ENCODE measurements at regions not wholly inside any gene's neighbourhood (a gene's known extent, or its start where the extent isn't known, plus 50 kb on each side); places are given as distances from the start of the nearest gene placed in this dataset.

DNA sequence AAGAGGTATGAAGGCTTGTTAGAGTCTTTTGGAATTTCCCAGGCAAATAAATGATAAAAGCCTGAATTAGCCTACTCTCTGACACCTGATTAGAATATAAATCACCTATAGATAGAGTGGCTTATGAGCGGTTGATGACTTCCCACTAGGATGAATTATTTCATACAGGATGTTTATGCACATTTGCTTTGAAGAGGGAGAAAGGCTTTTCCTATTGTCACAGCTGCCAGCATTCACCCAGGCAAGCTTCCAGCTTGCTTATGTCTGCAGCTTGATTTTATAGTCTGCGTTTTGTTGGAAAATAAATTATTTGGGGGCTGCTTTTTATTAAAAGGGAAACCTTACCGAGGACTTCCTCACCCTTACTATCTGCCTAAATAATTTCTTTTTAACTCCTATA is 51.3 kb upstream of the EIF2S2 start:
- ChIA-PET CTCF (no interaction called here), POLR2A (no interaction called here)
- no peak overlapping the region for H3K27ac Mint-ChIP-seq

DNA sequence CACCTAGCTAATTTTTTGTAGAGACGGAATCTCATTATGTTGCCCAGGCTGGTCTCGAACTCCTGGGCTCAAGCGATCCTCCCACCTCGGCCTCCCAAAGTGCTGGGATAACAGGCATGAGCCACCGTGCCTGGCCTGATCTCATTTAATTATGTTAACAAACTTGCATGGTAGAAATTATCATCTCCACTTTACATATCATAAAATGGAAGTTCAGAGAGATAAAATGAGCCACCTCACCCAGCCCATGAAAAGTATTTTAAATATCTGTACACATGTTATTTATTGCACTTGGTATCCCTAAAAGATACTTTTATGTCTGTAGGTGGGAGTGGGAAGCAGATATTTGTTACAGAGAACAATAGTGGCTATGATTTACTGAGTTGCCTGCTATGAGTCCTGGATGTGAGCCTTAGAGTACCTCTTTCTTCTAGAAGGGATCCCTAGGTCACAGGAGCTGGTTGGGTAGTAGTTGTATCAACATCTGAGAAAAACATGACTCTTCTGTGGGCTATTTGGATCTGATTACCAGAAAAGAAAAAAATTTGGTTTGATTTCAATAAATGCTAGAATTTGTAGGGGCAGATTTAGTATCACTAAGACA is 52.4 kb upstream of the EIF2S2 start:
- Histone ChIP-seq H3K4me3 (ENCODE audit: control insufficient read depth in 1 of 2, extremely low read depth in 1 of 2, low read length in 1 of 2) (no peak overlapping the region), H3K27ac (ENCODE audit: low read length) (no peak overlapping the region), H3K36me3 (ENCODE audit: control insufficient read depth in 2 of 2, extremely low read depth in 1 of 2, insufficient read depth in 1 of 2, low read length in 1 of 2) (no peaks in the 10 kb centered on the region), H3K27me3 (replicated peaks in 1 of 2; ENCODE audit: control insufficient read depth in 2 of 2, extremely low read depth in 1 of 2, insufficient read depth in 2 of 2, low read length in 1 of 2) (peaks cover 0 to 8% of the 10 kb centered on the region in 2 experiments), H3K9me3 (no peaks in the 10 kb centered on the region), H3K4me1 (ENCODE audit: control insufficient read depth in 1 of 2, extremely low read depth in 1 of 2, insufficient read depth in 2 of 2, low read length in 2 of 2) (no peaks in the 10 kb centered on the region)
- H3K27me3 Mint-ChIP-seq = no peaks in the 10 kb centered on the region
- H3K27ac Mint-ChIP-seq = no peak overlapping the region
- ATAC-seq (replicated peaks in 1 of 4) (no peak), DNase-seq (no peak)
- no peaks in the 10 kb centered on the region for H3K36me3 Mint-ChIP-seq
- ChIA-PET POLR2A (no interaction called here), CTCF (interaction anchor here in 1 of 2 donors (0.6 kb wide), 1 partner anchor 486 kb away, joined by 5 read pairs; no protein-coding TSS in a partner anchor)
- peaks cover 0 to 2% (median 2%) of the 10 kb centered on the region in 3 donors for H3K4me1 Mint-ChIP-seq
- no peak overlapping the region for H3K4me3 Mint-ChIP-seq
- WGBS (ENCODE audit: insufficient coverage) = 88% methylated on average over 4 of the region's 5 CpGs
- H3K9me3 Mint-ChIP-seq = no peaks in the 10 kb centered on the region

More for the DNA sequence above, 51.3 kb upstream of the EIF2S2 start:
- H3K27ac ChIP-seq (ENCODE audit: low read length) = no peak overlapping the region
- Mint-ChIP-seq H3K36me3 (no peaks in the 10 kb centered on the region), H3K4me1 (peaks cover 0 to 2% (median 2%) of the 10 kb centered on the region in 3 donors), H3K27me3 (no peaks in the 10 kb centered on the region), H3K4me3 (no peak overlapping the region), H3K9me3 (no peaks in the 10 kb centered on the region)
- no peaks in the 10 kb centered on the region for H3K4me1 ChIP-seq (ENCODE audit: control insufficient read depth in 1 of 2, extremely low read depth in 1 of 2, insufficient read depth in 2 of 2, low read length in 2 of 2)
- ATAC-seq (replicated peaks in 1 of 4) = no peak
- no CpG with 5 or more reads among the region's 3 CpGs for WGBS (ENCODE audit: insufficient coverage)
- H3K9me3 ChIP-seq = no peaks in the 10 kb centered on the region
- DNase-seq = no peak
- H3K27me3 ChIP-seq (replicated peaks in 1 of 2; ENCODE audit: control insufficient read depth in 2 of 2, extremely low read depth in 1 of 2, insufficient read depth in 2 of 2, low read length in 1 of 2) = peaks cover 0 to 5% of the 10 kb centered on the region in 2 experiments
- H3K4me3 ChIP-seq (ENCODE audit: control insufficient read depth in 1 of 2, extremely low read depth in 1 of 2, low read length in 1 of 2) = no peak overlapping the region
- no peaks in the 10 kb centered on the region for H3K36me3 ChIP-seq (ENCODE audit: control insufficient read depth in 2 of 2, extremely low read depth in 1 of 2, insufficient read depth in 1 of 2, low read length in 1 of 2)

- Mint-ChIP-seq H3K4me1 (peaks cover 0 to 2% (median 2%) of the 10 kb centered on the region in 3 donors), H3K27me3 (peaks cover 0 to under 1% of the 10 kb centered on the region in 2 donors), H3K27ac (no peak overlapping the region), H3K4me3 (no peak overlapping the region), H3K9me3 (no peaks in the 10 kb centered on the region), H3K36me3 (no peaks in the 10 kb centered on the region)
- H3K4me3 ChIP-seq (ENCODE audit: control insufficient read depth in 1 of 2, extremely low read depth in 1 of 2, low read length in 1 of 2) = no peak overlapping the region
- ATAC-seq (replicated peaks in 1 of 4) (no peak), DNase-seq (no peak)
- H3K27me3 ChIP-seq (replicated peaks in 1 of 2; ENCODE audit: control insufficient read depth in 2 of 2, extremely low read depth in 1 of 2, insufficient read depth in 2 of 2, low read length in 1 of 2) = peaks cover 0 to 8% of the 10 kb centered on the region in 2 experiments
- H3K4me1 ChIP-seq (ENCODE audit: control insufficient read depth in 1 of 2, extremely low read depth in 1 of 2, insufficient read depth in 2 of 2, low read length in 2 of 2) = no peaks in the 10 kb centered on the region
- WGBS (ENCODE audit: insufficient coverage) = no CpG with 5 or more reads among the region's 2 CpGs
- H3K36me3 ChIP-seq (ENCODE audit: control insufficient read depth in 2 of 2, extremely low read depth in 1 of 2, insufficient read depth in 1 of 2, low read length in 1 of 2) = no peaks in the 10 kb centered on the region
- CTCF ChIA-PET = interaction anchor here (0.6 kb wide), 2 partner anchors 30 to 485 kb away, joined by 3 to 5 read pairs; no protein-coding TSS in a partner anchor
- H3K27ac ChIP-seq (ENCODE audit: low read length) = no peak overlapping the region
- no peaks in the 10 kb centered on the region for H3K9me3 ChIP-seq
- POLR2A ChIA-PET = interaction anchor here in 1 of 2 donors (0.6 kb wide), 1 partner anchor 1075 kb away, joined by 7 read pairs; no protein-coding TSS in a partner anchor
These were observed 53.1 kb upstream of the EIF2S2 start for GRCh38 chr20:34165018-34165619.

DNA sequence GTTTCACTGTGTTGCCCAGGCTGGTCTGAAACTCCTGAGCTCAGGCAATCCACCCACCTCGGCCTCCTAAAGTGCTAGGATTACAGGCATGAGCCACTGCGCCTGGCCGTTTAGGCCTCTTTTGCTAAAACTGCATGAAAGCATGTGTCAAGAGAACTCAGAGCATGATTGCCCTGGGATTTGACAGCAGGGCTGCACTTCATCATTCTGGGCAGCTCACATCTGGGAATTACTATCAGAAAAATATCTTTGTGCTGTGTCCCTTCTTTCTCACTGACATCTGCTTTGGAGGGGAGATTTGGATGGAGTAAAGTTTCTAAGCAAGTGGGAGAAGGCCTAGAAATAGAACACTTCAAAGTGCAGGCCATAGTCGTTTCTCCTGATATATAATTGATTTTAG is 59.6 kb upstream of the EIF2S2 start:
- Histone ChIP-seq H3K4me3 (ENCODE audit: control insufficient read depth in 1 of 2, extremely low read depth in 1 of 2, low read length in 1 of 2) (no peak overlapping the region), H3K27me3 (replicated peaks in 1 of 2; ENCODE audit: control insufficient read depth in 2 of 2, extremely low read depth in 1 of 2, insufficient read depth in 2 of 2, low read length in 1 of 2) (peaks cover 0 to 3% of the 10 kb centered on the region in 2 experiments), H3K27ac (ENCODE audit: low read length) (no peak overlapping the region), H3K9me3 (no peaks in the 10 kb centered on the region), H3K36me3 (ENCODE audit: control insufficient read depth in 2 of 2, extremely low read depth in 1 of 2, insufficient read depth in 1 of 2, low read length in 1 of 2) (no peaks in the 10 kb centered on the region), H3K4me1 (ENCODE audit: control insufficient read depth in 1 of 2, extremely low read depth in 1 of 2, insufficient read depth in 2 of 2, low read length in 2 of 2) (no peaks in the 10 kb centered on the region)
- ChIA-PET POLR2A (no interaction called here), CTCF (no interaction called here)
- Mint-ChIP-seq H3K9me3 (no peaks in the 10 kb centered on the region), H3K4me3 (no peak overlapping the region), H3K36me3 (no peaks in the 10 kb centered on the region), H3K27ac (no peak overlapping the region), H3K27me3 (peaks cover 3 to 4% of the 10 kb centered on the region in 2 donors), H3K4me1 (no peaks in the 10 kb centered on the region)
- WGBS (ENCODE audit: insufficient coverage) = 86% methylated on average over 3 of the region's 4 CpGs
- DNase-seq (no peak), ATAC-seq (replicated peaks in 1 of 4) (no peak)

- no CpG with 5 or more reads among the region's 2 CpGs for WGBS (ENCODE audit: insufficient coverage)
- CTCF ChIA-PET = interaction anchor here in 1 of 2 donors (0.6 kb wide), 1 partner anchor 25 kb away, joined by 5 read pairs; no protein-coding TSS in a partner anchor
- Mint-ChIP-seq H3K4me1 (no peaks in the 10 kb centered on the region), H3K27ac (no peak overlapping the region), H3K4me3 (no peak overlapping the region), H3K9me3 (no peaks in the 10 kb centered on the region), H3K27me3 (peaks cover 3 to 4% of the 10 kb centered on the region in 2 donors), H3K36me3 (no peaks in the 10 kb centered on the region)
- no peaks in the 10 kb centered on the region for H3K36me3 ChIP-seq (ENCODE audit: control insufficient read depth in 2 of 2, extremely low read depth in 1 of 2, insufficient read depth in 1 of 2, low read length in 1 of 2)
- POLR2A ChIA-PET = no interaction called here
- H3K4me3 ChIP-seq (ENCODE audit: control insufficient read depth in 1 of 2, extremely low read depth in 1 of 2, low read length in 1 of 2) = no peak overlapping the region
- peaks cover 0 to 3% of the 10 kb centered on the region in 2 experiments for H3K27me3 ChIP-seq (replicated peaks in 1 of 2; ENCODE audit: control insufficient read depth in 2 of 2, extremely low read depth in 1 of 2, insufficient read depth in 2 of 2, low read length in 1 of 2)
- no peak for ATAC-seq (replicated peaks in 1 of 4)
- H3K4me1 ChIP-seq (ENCODE audit: control insufficient read depth in 1 of 2, extremely low read depth in 1 of 2, insufficient read depth in 2 of 2, low read length in 2 of 2) = no peaks in the 10 kb centered on the region
- DNase-seq = no peak
- H3K27ac ChIP-seq (ENCODE audit: low read length) = no peak overlapping the region
- H3K9me3 ChIP-seq = no peaks in the 10 kb centered on the region
These were observed 60.9 kb upstream of the EIF2S2 start for GRCh38 chr20:34172926-34173325.

GRCh38 chr20:34175079-34175478 is 63.0 kb upstream of the EIF2S2 start:
- Histone ChIP-seq H3K27me3 (replicated peaks in 1 of 2; ENCODE audit: control insufficient read depth in 2 of 2, extremely low read depth in 1 of 2, insufficient read depth in 2 of 2, low read length in 1 of 2) (no peaks in the 10 kb centered on the region), H3K27ac (ENCODE audit: low read length) (no peak overlapping the region), H3K4me3 (ENCODE audit: control insufficient read depth in 1 of 2, extremely low read depth in 1 of 2, low read length in 1 of 2) (no peak overlapping the region), H3K4me1 (ENCODE audit: control insufficient read depth in 1 of 2, extremely low read depth in 1 of 2, insufficient read depth in 2 of 2, low read length in 2 of 2) (no peaks in the 10 kb centered on the region), H3K36me3 (ENCODE audit: control insufficient read depth in 2 of 2, extremely low read depth in 1 of 2, insufficient read depth in 1 of 2, low read length in 1 of 2) (no peaks in the 10 kb centered on the region), H3K9me3 (no peaks in the 10 kb centered on the region)
- Mint-ChIP-seq H3K4me1 (no peaks in the 10 kb centered on the region), H3K9me3 (no peaks in the 10 kb centered on the region), H3K36me3 (no peaks in the 10 kb centered on the region), H3K27me3 (peaks cover 3% of the 10 kb centered on the region in 2 donors), H3K27ac (no peak overlapping the region), H3K4me3 (no peak overlapping the region)
- WGBS (ENCODE audit: insufficient coverage) = 69% methylated on average over 2 of the region's 3 CpGs
- POLR2A ChIA-PET = no interaction called here
- DNase-seq = no peak
- ATAC-seq (replicated peaks in 1 of 4) = no peak
- CTCF ChIA-PET = no interaction called here
